ENCODE measurements at regions not wholly inside any gene's neighbourhood (a gene's known extent, or its start where the extent isn't known, plus 50 kb on each side); places are given as distances from the start of the nearest gene placed in this dataset.

- no peaks in the 10 kb centered on the region for H3F3A ChIP-seq (ENCODE audit: insufficient read depth, low read length, poor library complexity, severe bottlenecking)
- H3K4me3 ChIP-seq (ENCODE audit: low read length), result no peak overlapping the region
- H3K27me3 ChIP-seq (ENCODE audit: insufficient read depth, low read depth, low read length), result no peaks in the 10 kb centered on the region
- H3K9ac ChIP-seq (ENCODE audit: low read length), result no peak overlapping the region
- H3K9me3 ChIP-seq (ENCODE audit: low read length), result no peaks in the 10 kb centered on the region
- H4K20me1 ChIP-seq (ENCODE audit: insufficient read depth), result no peaks in the 10 kb centered on the region
- H3K9me2 ChIP-seq (ENCODE audit: insufficient read depth, low read length), result no peaks in the 10 kb centered on the region
- no peak overlapping the region for H3K4me2 ChIP-seq (ENCODE audit: low read length)
- no peak overlapping the region for H2AFZ ChIP-seq (ENCODE audit: low read depth, low read length)
- no peaks in the 10 kb centered on the region for H3K36me3 ChIP-seq (ENCODE audit: insufficient read depth, low read length)
- H3K79me2 ChIP-seq (replicated peaks; ENCODE audit: insufficient read depth, low read length), result no peaks in the 10 kb centered on the region
- no peak overlapping the region for H3K27ac ChIP-seq (ENCODE audit: low read length)
- TF ChIP-seq REST (IDR thresholded peaks at IDR 0.05; ENCODE audit: borderline replicate concordance) (no peak), EZH2 (IDR thresholded peaks at IDR 0.05; ENCODE audit: borderline replicate concordance, insufficient read depth, low read length, poor library complexity, severe bottlenecking) (no peak), TAF1 (IDR thresholded peaks at IDR 0.05; ENCODE audit: low read depth) (no peak), MXI1 (conservative IDR thresholded peaks at IDR 0.05; ENCODE audit: poor library complexity, severe bottlenecking) (no peak), RAD21 (conservative IDR thresholded peaks at IDR 0.05) (no peak), CTCF (IDR thresholded peaks at IDR 0.05; ENCODE audit: poor library complexity, severe bottlenecking) (no peak), SMC3 (conservative IDR thresholded peaks at IDR 0.05; ENCODE audit: poor library complexity) (no peak), POLR2AphosphoS5 (IDR thresholded peaks at IDR 0.05) (no peak), EP300 (conservative IDR thresholded peaks at IDR 0.05; ENCODE audit: poor library complexity, severe bottlenecking) (no peak)
Observed at GRCh38 chr9:89768051-89768450, 163.2 kb downstream of the GADD45G start.

GRCh38 chr9:89768650-89769071 lies 163.8 kb downstream of the GADD45G start:
- H3K27me3 ChIP-seq (ENCODE audit: insufficient read depth, low read depth, low read length), result no peaks in the 10 kb centered on the region
- H3K79me2 ChIP-seq (replicated peaks; ENCODE audit: insufficient read depth, low read length), result no peaks in the 10 kb centered on the region
- H3F3A ChIP-seq (ENCODE audit: insufficient read depth, low read length, poor library complexity, severe bottlenecking), result no peaks in the 10 kb centered on the region
- no peaks in the 10 kb centered on the region for H3K9me2 ChIP-seq (ENCODE audit: insufficient read depth, low read length)
- no peak overlapping the region for H3K4me3 ChIP-seq (ENCODE audit: low read length)
- no peak overlapping the region for H2AFZ ChIP-seq (ENCODE audit: low read depth, low read length)
- no peaks in the 10 kb centered on the region for H4K20me1 ChIP-seq (ENCODE audit: insufficient read depth)
- H3K36me3 ChIP-seq (ENCODE audit: insufficient read depth, low read length), result no peaks in the 10 kb centered on the region
- no peak overlapping the region for H3K27ac ChIP-seq (ENCODE audit: low read length)
- H3K4me2 ChIP-seq (ENCODE audit: low read length), result no peak overlapping the region
- no peak for TF ChIP-seq RAD21 (conservative IDR thresholded peaks at IDR 0.05)
- no peak for TF ChIP-seq TAF1 (IDR thresholded peaks at IDR 0.05; ENCODE audit: low read depth)
- no peak for TF ChIP-seq REST (IDR thresholded peaks at IDR 0.05; ENCODE audit: borderline replicate concordance)
- TF ChIP-seq EP300 (conservative IDR thresholded peaks at IDR 0.05; ENCODE audit: poor library complexity, severe bottlenecking), result no peak
- TF ChIP-seq SMC3 (conservative IDR thresholded peaks at IDR 0.05; ENCODE audit: poor library complexity), result no peak
- no peak for TF ChIP-seq CTCF (IDR thresholded peaks at IDR 0.05; ENCODE audit: poor library complexity, severe bottlenecking)
- TF ChIP-seq EZH2 (IDR thresholded peaks at IDR 0.05; ENCODE audit: borderline replicate concordance, insufficient read depth, low read length, poor library complexity, severe bottlenecking), result no peak
- TF ChIP-seq MXI1 (conservative IDR thresholded peaks at IDR 0.05; ENCODE audit: poor library complexity, severe bottlenecking), result no peak
- no peak for TF ChIP-seq POLR2AphosphoS5 (IDR thresholded peaks at IDR 0.05)
- no peaks in the 10 kb centered on the region for H3K9me3 ChIP-seq (ENCODE audit: low read length)
- H3K9ac ChIP-seq (ENCODE audit: low read length), result no peak overlapping the region
